DMS 273 (cell line): ENCODE measurements at regions not wholly inside any gene's neighbourhood (a gene's known extent, or its start where the extent isn't known, plus 50 kb on each side); places are given as distances from the start of the nearest gene placed in this dataset.
"Not testable (repeated sequence)": the region's sequence is repeated elsewhere in the genome, so short reads cannot be mapped to it uniquely, and the experiment has no call there.

Experiments used
- DNase-seq: peaks from one replicate; lab custom pipeline; 2025; ENCODE audit not compliant: unreplicated experiment; lab: John Stamatoyannopoulos, UW

GRCh38 chr14:28820677-28821076 is 54.1 kb downstream of the FOXG1 start:
- DNase-seq: no peak

GRCh38 chr14:28821993-28822392 is 55.4 kb downstream of the FOXG1 start:
- no peak for DNase-seq

GRCh38 chr14:28823245-28823644 is 56.7 kb downstream of the FOXG1 start:
- DNase-seq: no peak

GRCh38 chr14:28830115-28830534 is 63.5 kb downstream of the FOXG1 start:
- DNase-seq: no peak

- DNase-seq: no peak
Observed at GRCh38 chr14:28831126-28831525, 64.5 kb downstream of the FOXG1 start.

- not testable (repeated sequence) for DNase-seq
Observed at GRCh38 chr14:28842569-28842968, 76.0 kb downstream of the FOXG1 start.

GRCh38 chr14:28867571-28867970 is 101.0 kb downstream of the FOXG1 start:
- DNase-seq: no peak

GRCh38 chr14:28870033-28870564 is 103.5 kb downstream of the FOXG1 start:
- DNase-seq: no peak

GRCh38 chr14:28875934-28876571 is 109.5 kb downstream of the FOXG1 start:
- no peak for DNase-seq

- no peak for DNase-seq
Observed at GRCh38 chr14:28876572-28876945, 110.0 kb downstream of the FOXG1 start.

- DNase-seq: no peak
Observed at GRCh38 chr14:28877923-28878322, 111.3 kb downstream of the FOXG1 start.

GRCh38 chr14:28879573-28879996 is 113.0 kb downstream of the FOXG1 start:
- no peak for DNase-seq

- no peak for DNase-seq
Observed at GRCh38 chr14:28886940-28887339, 120.4 kb downstream of the FOXG1 start.

- DNase-seq: no peak
Observed at GRCh38 chr14:28895389-28895788, 128.8 kb downstream of the FOXG1 start.

- no peak for DNase-seq
Observed at GRCh38 chr14:28896337-28896736, 129.8 kb downstream of the FOXG1 start.

GRCh38 chr14:28901631-28902030 is 135.0 kb downstream of the FOXG1 start:
- DNase-seq: no peak

- no peak for DNase-seq
Observed at GRCh38 chr14:28902930-28903329, 136.3 kb downstream of the FOXG1 start.

GRCh38 chr14:28911521-28911920 is 144.9 kb downstream of the FOXG1 start:
- DNase-seq: no peak

- no peak for DNase-seq
Observed at GRCh38 chr14:28913056-28913455, 146.5 kb downstream of the FOXG1 start.

GRCh38 chr14:28926122-28926521 is 159.5 kb downstream of the FOXG1 start:
- no peak for DNase-seq

- DNase-seq: no peak
Observed at GRCh38 chr14:28931999-28932398, 165.4 kb downstream of the FOXG1 start.

- no peak for DNase-seq
Observed at GRCh38 chr14:28936601-28937000, 170.0 kb downstream of the FOXG1 start.

GRCh38 chr14:28941758-28942157 is 175.2 kb downstream of the FOXG1 start:
- DNase-seq: no peak
